A673 (cell line): ENCODE measurements at regions not wholly inside any gene's neighbourhood (a gene's known extent, or its start where the extent isn't known, plus 50 kb on each side); places are given as distances from the start of the nearest gene placed in this dataset.

ENCODE experiments used
- EZH2 ChIP-seq: fragments of 200-600 bp; sonication (generic); IDR thresholded peaks from 2 replicates; pipeline ENCODE4 v1.6.1; 2017; ENCODE audit warnings: borderline replicate concordance, low read depth, mild to moderate bottlenecking, mixed read lengths, antibody characterized with exemption, low read length; ENCODE audit not compliant: poor library complexity, severe bottlenecking
- TF ChIP-seq, protein P1 (sequence below): fragments of 300-800, 200-600 bp; sonication (generic); conservative IDR thresholded peaks from 2 replicates; pipeline ENCODE4 v1.5.1; 2017; ENCODE audit warnings: low read depth, mild to moderate bottlenecking, antibody characterized with exemption, low read length, moderate library complexity, mixed read lengths

DNA sequence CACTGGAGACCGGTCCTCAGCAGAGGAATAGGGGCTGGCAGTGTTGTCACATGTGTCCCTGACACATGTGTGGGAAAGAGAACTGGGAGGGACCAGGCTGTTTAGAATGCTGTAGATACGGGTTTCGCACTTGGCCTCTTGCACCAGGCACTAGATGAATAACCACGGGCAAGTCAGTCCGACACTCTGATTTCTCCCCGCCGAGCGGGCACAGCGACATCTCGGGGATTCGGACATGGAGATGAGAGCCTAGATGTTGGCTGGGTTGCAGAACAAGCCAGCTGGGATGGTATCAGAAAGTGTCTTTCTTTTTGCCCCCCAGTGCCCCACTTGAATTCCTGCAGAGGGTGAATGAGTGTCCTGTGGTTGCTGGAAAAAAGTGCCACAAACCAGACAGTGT lies 80.6 kb upstream of the SLC22A11 start:
- TF ChIP-seq, protein P1, sequence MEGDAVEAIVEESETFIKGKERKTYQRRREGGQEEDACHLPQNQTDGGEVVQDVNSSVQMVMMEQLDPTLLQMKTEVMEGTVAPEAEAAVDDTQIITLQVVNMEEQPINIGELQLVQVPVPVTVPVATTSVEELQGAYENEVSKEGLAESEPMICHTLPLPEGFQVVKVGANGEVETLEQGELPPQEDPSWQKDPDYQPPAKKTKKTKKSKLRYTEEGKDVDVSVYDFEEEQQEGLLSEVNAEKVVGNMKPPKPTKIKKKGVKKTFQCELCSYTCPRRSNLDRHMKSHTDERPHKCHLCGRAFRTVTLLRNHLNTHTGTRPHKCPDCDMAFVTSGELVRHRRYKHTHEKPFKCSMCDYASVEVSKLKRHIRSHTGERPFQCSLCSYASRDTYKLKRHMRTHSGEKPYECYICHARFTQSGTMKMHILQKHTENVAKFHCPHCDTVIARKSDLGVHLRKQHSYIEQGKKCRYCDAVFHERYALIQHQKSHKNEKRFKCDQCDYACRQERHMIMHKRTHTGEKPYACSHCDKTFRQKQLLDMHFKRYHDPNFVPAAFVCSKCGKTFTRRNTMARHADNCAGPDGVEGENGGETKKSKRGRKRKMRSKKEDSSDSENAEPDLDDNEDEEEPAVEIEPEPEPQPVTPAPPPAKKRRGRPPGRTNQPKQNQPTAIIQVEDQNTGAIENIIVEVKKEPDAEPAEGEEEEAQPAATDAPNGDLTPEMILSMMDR, result no peak
- TF ChIP-seq EZH2, result no peak
